ENCODE measurements at regions not wholly inside any gene's neighbourhood (a gene's known extent, or its start where the extent isn't known, plus 50 kb on each side); places are given as distances from the start of the nearest gene placed in this dataset.

- H3K4me1 Mint-ChIP-seq = peaks cover 11% of the 10 kb centered on the region
- DNase-seq = peak; percentile 71
- peaks cover 1% of the 10 kb centered on the region for H3K27me3 Mint-ChIP-seq
- ChIA-PET CTCF (no interaction called here), POLR2A (no interaction called here)
- H3K4me3 Mint-ChIP-seq = no peak overlapping the region
- H3K36me3 Mint-ChIP-seq (ENCODE audit: low read depth) = no peaks in the 10 kb centered on the region
- H3K9me3 Mint-ChIP-seq = no peaks in the 10 kb centered on the region
- H3K27ac Mint-ChIP-seq = peak overlapping the region; percentile 71
These were observed 64.2 kb upstream of the UQCRFS1 start for GRCh38 chr19:29277102-29277501.

DNA sequence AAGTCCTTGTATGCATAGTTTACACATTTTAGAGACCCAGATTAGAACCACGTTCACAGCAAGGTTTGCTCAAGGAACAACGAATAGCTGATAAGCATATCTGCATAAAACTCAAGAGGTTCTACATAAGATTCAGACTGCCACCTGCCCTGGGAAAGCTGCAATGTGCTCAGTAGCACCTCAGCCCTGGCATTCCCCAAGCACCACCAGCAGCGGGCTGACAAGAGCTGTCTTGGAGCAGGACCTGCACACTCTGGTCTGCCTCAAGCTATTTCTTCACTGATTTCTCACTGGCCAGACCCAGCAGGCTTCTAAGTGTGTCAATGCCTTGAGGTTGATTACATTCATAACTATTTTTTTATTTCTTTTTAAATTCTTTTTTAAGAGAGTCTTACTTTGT, 65.8 kb upstream of the UQCRFS1 start:
- Mint-ChIP-seq H3K27me3 (peaks cover 1% of the 10 kb centered on the region), H3K27ac (no peak overlapping the region), H3K4me3 (no peak overlapping the region), H3K36me3 (ENCODE audit: low read depth) (no peaks in the 10 kb centered on the region), H3K9me3 (no peaks in the 10 kb centered on the region), H3K4me1 (peaks cover 11% of the 10 kb centered on the region)
- DNase-seq = no peak
- ChIA-PET POLR2A (no interaction called here), CTCF (no interaction called here)

DNA sequence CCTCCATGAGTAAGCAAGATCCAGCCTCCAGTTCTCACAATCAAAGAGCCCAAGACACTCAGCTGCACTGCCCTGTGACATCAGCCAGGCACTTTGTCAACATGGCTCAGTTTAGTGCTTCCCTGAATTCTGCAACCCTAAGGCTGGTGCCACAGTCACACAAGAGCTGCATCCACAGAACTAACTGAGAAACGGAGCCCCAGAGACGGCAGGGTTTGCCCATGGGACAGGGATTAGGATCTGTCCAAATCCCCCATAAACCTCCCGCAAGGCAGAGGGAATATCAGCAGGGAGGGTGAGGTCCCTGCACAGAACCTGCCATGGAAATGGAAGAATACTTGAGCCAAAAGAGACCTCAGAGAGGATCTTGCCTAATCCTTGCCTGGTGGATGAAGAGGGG, 70.4 kb upstream of the UQCRFS1 start:
- H3K36me3 Mint-ChIP-seq (ENCODE audit: low read depth) = no peaks in the 10 kb centered on the region
- ChIA-PET POLR2A (no interaction called here), CTCF (interaction anchor here (1.1 kb wide), 1 partner anchor 546 kb away, joined by 3 read pairs; no protein-coding TSS in a partner anchor)
- no peaks in the 10 kb centered on the region for H3K9me3 Mint-ChIP-seq
- H3K27me3 Mint-ChIP-seq = peaks cover 3% of the 10 kb centered on the region
- no peak overlapping the region for H3K4me3 Mint-ChIP-seq
- peaks cover 1% of the 10 kb centered on the region for H3K4me1 Mint-ChIP-seq
- DNase-seq = no peak
- no peak overlapping the region for H3K27ac Mint-ChIP-seq

GRCh38 chr19:29285187-29285687, 72.3 kb upstream of the UQCRFS1 start:
- ChIA-PET POLR2A (no interaction called here), CTCF (no interaction called here)
- H3K4me1 Mint-ChIP-seq = peaks cover 1% of the 10 kb centered on the region
- no peaks in the 10 kb centered on the region for H3K36me3 Mint-ChIP-seq (ENCODE audit: low read depth)
- no peak overlapping the region for H3K4me3 Mint-ChIP-seq
- DNase-seq = no peak
- no peak overlapping the region for H3K27ac Mint-ChIP-seq
- H3K9me3 Mint-ChIP-seq = no peaks in the 10 kb centered on the region
- peaks cover 2% of the 10 kb centered on the region for H3K27me3 Mint-ChIP-seq

DNA sequence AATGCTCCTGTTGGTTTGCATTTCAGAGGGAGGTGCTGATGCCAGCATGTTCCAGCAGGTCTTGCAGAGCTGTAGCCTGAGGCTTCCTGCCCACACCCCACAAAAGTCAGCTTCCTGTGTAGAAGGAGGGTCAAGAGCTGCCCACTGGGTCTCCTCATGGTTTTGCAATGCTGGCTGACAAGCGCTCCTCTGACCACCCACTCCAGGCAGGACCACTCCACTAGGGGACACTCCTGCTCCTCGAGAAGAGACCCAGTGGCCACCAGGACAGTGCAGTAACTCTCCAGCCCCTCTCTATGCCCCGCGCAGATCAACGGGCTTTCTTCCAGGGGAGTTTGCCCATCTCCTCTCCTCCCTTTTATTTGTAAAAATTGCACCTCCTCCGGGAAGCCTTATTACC, 72.9 kb upstream of the UQCRFS1 start:
- CTCF ChIA-PET = no interaction called here
- no peak for DNase-seq

DNA sequence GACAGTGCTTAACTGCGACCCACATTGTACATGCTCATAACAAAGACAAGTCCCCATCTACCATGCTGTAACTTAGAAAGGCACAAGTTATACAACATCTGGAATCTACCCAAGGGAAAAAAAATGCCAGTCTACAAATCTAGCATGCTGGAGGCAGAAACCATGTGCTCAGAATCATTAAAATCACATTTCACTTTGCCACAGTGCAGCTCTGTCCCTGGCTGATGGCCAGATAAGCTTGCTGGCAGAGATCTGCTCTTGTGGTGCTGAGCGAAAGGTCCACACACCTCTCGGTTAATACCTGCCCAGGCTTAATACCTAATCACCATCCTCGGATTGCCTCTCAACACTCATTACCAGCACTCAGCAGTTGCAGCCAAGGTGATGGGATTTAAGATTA, 74.1 kb upstream of the UQCRFS1 start:
- H3K36me3 Mint-ChIP-seq (ENCODE audit: low read depth) = no peaks in the 10 kb centered on the region
- POLR2A ChIA-PET = no interaction called here
- no peak for DNase-seq
- H3K9me3 Mint-ChIP-seq = no peaks in the 10 kb centered on the region
- H3K4me1 Mint-ChIP-seq = peaks cover 1% of the 10 kb centered on the region
- H3K27ac Mint-ChIP-seq = no peak overlapping the region
- H3K4me3 Mint-ChIP-seq = no peak overlapping the region
- H3K27me3 Mint-ChIP-seq = peaks cover 2% of the 10 kb centered on the region
- CTCF ChIA-PET = no interaction called here

More for the DNA sequence above, 72.9 kb upstream of the UQCRFS1 start:
- POLR2A ChIA-PET = no interaction called here
- Mint-ChIP-seq H3K27me3 (peaks cover 2% of the 10 kb centered on the region), H3K27ac (no peak overlapping the region), H3K4me1 (peaks cover 1% of the 10 kb centered on the region), H3K4me3 (no peak overlapping the region), H3K9me3 (no peaks in the 10 kb centered on the region), H3K36me3 (ENCODE audit: low read depth) (no peaks in the 10 kb centered on the region)

GRCh38 chr19:29288256-29288655, 75.3 kb upstream of the UQCRFS1 start:
- DNase-seq = no peak
- ChIA-PET POLR2A (no interaction called here), CTCF (no interaction called here)
- Mint-ChIP-seq H3K4me3 (no peak overlapping the region), H3K36me3 (ENCODE audit: low read depth) (no peaks in the 10 kb centered on the region), H3K27me3 (peaks cover 2% of the 10 kb centered on the region), H3K4me1 (peaks cover 1% of the 10 kb centered on the region), H3K27ac (no peak overlapping the region), H3K9me3 (no peaks in the 10 kb centered on the region)

DNA sequence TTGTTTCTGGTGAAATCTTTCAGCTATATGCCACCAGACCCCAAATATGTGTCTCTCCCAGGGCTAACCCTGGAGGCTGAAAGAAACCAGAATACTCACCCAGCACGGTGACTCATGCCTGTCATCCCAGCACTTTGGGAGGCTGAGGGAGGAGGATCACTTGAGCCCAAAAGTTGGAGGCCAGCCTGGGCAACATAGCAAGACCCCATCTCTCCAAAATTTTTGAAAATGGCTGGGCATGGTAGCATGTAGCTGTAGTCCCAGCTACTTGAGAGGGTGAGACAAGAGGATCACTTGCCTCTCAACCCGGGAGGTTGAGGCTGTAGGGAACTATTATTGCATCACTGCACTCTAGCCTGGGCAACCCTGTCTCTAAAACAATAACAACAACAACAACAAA, 76.1 kb upstream of the UQCRFS1 start:
- CTCF ChIA-PET = interaction anchor here (1.0 kb wide), 1 partner anchor 14 kb away, joined by 3 read pairs; no protein-coding TSS in a partner anchor
- POLR2A ChIA-PET = no interaction called here
- no peak overlapping the region for H3K4me3 Mint-ChIP-seq
- H3K27me3 Mint-ChIP-seq = peaks cover 2% of the 10 kb centered on the region
- H3K4me1 Mint-ChIP-seq = peaks cover 1% of the 10 kb centered on the region
- H3K36me3 Mint-ChIP-seq (ENCODE audit: low read depth) = no peaks in the 10 kb centered on the region
- no peak overlapping the region for H3K27ac Mint-ChIP-seq
- H3K9me3 Mint-ChIP-seq = no peaks in the 10 kb centered on the region
- DNase-seq = no peak

DNA sequence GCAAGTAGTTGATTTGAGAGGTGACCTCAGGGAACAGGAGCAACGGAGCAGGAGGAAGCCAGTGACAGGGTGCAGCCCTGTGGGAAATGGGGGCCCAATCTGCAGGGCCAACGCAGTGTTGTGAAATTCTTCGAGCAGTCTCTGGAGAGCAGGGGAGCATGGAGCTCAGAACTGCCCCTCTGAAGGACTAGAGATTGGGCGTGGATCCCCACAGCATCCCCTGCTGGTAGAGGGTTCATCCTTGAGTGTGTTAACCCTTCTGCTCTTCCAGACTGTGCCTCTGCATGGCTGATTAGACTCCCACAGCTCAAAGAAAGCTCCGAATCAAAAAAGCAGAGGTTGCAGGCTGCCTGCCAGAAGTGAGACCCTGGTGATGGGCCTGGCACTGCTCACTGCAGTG, 77.9 kb upstream of the UQCRFS1 start:
- H3K27me3 Mint-ChIP-seq = no peaks in the 10 kb centered on the region
- DNase-seq = no peak
- H3K4me1 Mint-ChIP-seq = no peaks in the 10 kb centered on the region
- H3K9me3 Mint-ChIP-seq = no peaks in the 10 kb centered on the region
- POLR2A ChIA-PET = no interaction called here
- no peak overlapping the region for H3K4me3 Mint-ChIP-seq
- no peaks in the 10 kb centered on the region for H3K36me3 Mint-ChIP-seq (ENCODE audit: low read depth)
- H3K27ac Mint-ChIP-seq = no peak overlapping the region
- CTCF ChIA-PET = no interaction called here

- H3K4me3 Mint-ChIP-seq = no peak overlapping the region
- no peak for DNase-seq
- H3K27ac Mint-ChIP-seq = no peak overlapping the region
- POLR2A ChIA-PET = no interaction called here
- H3K36me3 Mint-ChIP-seq (ENCODE audit: low read depth) = no peaks in the 10 kb centered on the region
- no peaks in the 10 kb centered on the region for H3K4me1 Mint-ChIP-seq
- H3K27me3 Mint-ChIP-seq = no peaks in the 10 kb centered on the region
- no peaks in the 10 kb centered on the region for H3K9me3 Mint-ChIP-seq
- CTCF ChIA-PET = interaction anchor here (1.0 kb wide), 1 partner anchor 10 kb away, joined by 3 read pairs; no protein-coding TSS in a partner anchor
These were observed 79.2 kb upstream of the UQCRFS1 start for GRCh38 chr19:29292153-29292552.

DNA sequence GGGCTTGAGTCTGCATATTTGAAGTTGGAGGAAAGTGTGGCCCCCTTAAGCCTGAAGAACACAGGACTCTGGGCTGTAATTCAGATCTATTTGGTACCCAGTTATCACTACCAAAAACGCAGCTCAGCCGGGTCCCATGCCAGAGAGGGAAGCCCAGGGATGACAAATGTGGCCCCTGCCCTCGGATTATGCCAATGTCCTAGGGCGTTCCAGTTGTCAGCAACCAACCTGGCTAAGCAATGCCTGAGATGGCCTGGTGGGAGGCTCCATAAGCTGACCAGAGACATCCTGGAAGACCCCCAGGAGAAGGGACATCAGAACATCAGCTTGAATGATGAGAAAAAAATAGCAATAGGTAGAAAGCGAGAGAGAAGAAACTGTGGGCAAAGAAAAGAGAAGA, 79.6 kb upstream of the UQCRFS1 start:
- POLR2A ChIA-PET = no interaction called here
- H3K9me3 Mint-ChIP-seq = no peaks in the 10 kb centered on the region

DNA sequence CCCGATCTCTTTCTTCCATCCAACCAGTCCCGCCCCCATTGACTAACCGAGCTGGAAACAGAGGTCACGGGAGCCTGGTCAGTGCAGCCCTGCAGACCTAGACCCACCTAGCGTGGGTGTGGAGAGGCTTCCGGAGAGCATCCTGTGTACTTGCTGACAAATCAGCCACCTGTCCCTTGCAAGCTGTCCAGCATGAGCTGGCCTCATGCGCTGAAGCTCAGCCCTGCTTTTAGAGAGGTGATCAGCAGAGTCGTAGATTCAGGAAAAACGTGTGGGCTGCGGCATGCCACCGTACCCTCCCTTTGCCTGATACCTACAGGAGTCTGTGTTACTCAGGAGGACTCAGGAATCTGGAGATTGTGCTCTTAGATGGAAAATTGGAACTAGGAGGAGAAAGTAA, 80.3 kb upstream of the UQCRFS1 start:
- Mint-ChIP-seq H3K36me3 (ENCODE audit: low read depth) (no peaks in the 10 kb centered on the region), H3K4me1 (no peaks in the 10 kb centered on the region), H3K27ac (no peak overlapping the region), H3K4me3 (no peak overlapping the region), H3K9me3 (no peaks in the 10 kb centered on the region), H3K27me3 (no peaks in the 10 kb centered on the region)
- no peak for DNase-seq
- POLR2A ChIA-PET = no interaction called here
- CTCF ChIA-PET = no interaction called here

More for the DNA sequence above, 79.6 kb upstream of the UQCRFS1 start:
- no peaks in the 10 kb centered on the region for H3K4me1 Mint-ChIP-seq
- H3K4me3 Mint-ChIP-seq = no peak overlapping the region
- H3K36me3 Mint-ChIP-seq (ENCODE audit: low read depth) = no peaks in the 10 kb centered on the region
- CTCF ChIA-PET = interaction anchor here (1.0 kb wide), 1 partner anchor 10 kb away, joined by 3 read pairs; no protein-coding TSS in a partner anchor
- no peaks in the 10 kb centered on the region for H3K27me3 Mint-ChIP-seq
- no peak overlapping the region for H3K27ac Mint-ChIP-seq
- no peak for DNase-seq

DNA sequence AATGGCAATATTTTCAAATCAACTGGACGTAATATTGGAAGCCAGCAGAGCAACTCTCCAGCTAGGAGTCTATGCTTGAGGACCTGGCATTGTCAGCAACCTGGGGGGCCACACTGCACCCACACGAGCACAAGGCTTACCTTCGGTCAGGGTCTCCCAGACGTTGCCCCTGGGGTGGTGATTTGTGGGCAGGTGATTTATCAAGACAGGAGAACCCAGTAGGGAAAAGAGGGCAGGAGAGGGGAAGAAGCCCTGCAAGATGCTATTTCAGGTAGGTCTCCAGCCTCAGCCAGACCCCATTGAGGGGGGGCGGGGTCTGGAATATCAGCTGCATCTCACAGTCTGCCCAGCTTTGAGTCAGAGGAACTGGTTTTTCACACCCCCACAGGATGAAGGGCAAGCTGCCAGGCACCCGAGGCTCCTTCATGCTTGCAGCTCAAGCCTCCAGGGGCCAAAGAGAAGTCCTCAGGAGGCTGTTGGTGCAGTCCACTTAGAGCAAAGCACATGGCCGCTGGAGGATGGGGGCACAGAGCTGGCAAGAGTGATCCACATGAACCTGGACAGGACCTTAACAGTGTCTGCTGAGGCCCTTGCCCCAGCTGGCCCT, 80.9 kb upstream of the UQCRFS1 start:
- ChIA-PET POLR2A (no interaction called here), CTCF (no interaction called here)
- Mint-ChIP-seq H3K36me3 (ENCODE audit: low read depth) (no peaks in the 10 kb centered on the region), H3K4me3 (no peak overlapping the region), H3K4me1 (no peaks in the 10 kb centered on the region), H3K27me3 (no peaks in the 10 kb centered on the region), H3K9me3 (no peaks in the 10 kb centered on the region), H3K27ac (no peak overlapping the region)
- no peak for DNase-seq

- ChIA-PET POLR2A (no interaction called here), CTCF (interaction anchor here (0.6 kb wide), 1 partner anchor 228 kb away, joined by 3 read pairs; no protein-coding TSS in a partner anchor)
- Mint-ChIP-seq H3K27me3 (no peaks in the 10 kb centered on the region), H3K4me1 (no peaks in the 10 kb centered on the region), H3K36me3 (ENCODE audit: low read depth) (no peaks in the 10 kb centered on the region), H3K4me3 (no peak overlapping the region), H3K27ac (no peak overlapping the region), H3K9me3 (no peaks in the 10 kb centered on the region)
- no peak for DNase-seq
These were observed 81.4 kb upstream of the UQCRFS1 start for GRCh38 chr19:29294343-29294811.
